ENCODE measurements at regions not wholly inside any gene's neighbourhood (a gene's known extent, or its start where the extent isn't known, plus 50 kb on each side); places are given as distances from the start of the nearest gene placed in this dataset.

GRCh38 chr3:78176869-78177268, 1137.0 kb downstream of the ROBO2 start (continued):
- no peak for TF ChIP-seq NONO (IDR thresholded peaks at IDR 0.05)
- TF ChIP-seq NONO (CRISPR knock-in tag; conservative IDR thresholded peaks at IDR 0.05), result 0 out of 2 replicates have a peak, but pooled peaks have one; percentile 38
- TF ChIP-seq ZKSCAN5 (CRISPR knock-in tag; IDR thresholded peaks at IDR 0.05), result no peak
- peak; percentile 85 for TF ChIP-seq ZMYM4 (CRISPR knock-in tag; IDR thresholded peaks at IDR 0.05)
- TF ChIP-seq CEBPG (CRISPR knock-in tag; IDR thresholded peaks at IDR 0.05), result peak; percentile 96
- peak; percentile 39; the same call in 1 of the 2 replicates for TF ChIP-seq HDAC1 (CRISPR knock-in tag; IDR thresholded peaks at IDR 0.05)
- TF ChIP-seq SOX13 (IDR thresholded peaks at IDR 0.05), result peak; percentile 97
- peak in 1 of 2 experiments; percentile 98; a peak in 2 of 4 replicates for TF ChIP-seq SOX13 (CRISPR knock-in tag; conservative IDR thresholded peaks at IDR 0.05 in 1 of 2, IDR thresholded peaks at IDR 0.05 in 1 of 2)
- TF ChIP-seq ADNP (CRISPR knock-in tag; IDR thresholded peaks at IDR 0.05), result no peak
- no peak for TF ChIP-seq TBL1XR1 (IDR thresholded peaks at IDR 0.05; ENCODE audit: borderline replicate concordance, low read length, partially characterized antibody)
- TF ChIP-seq SALL1 (CRISPR knock-in tag; IDR thresholded peaks at IDR 0.05), result peak; percentile 70; the same call in 1 of the 2 replicates
- peak; percentile 68; the same call in 1 of the 2 replicates for TF ChIP-seq ZNF205 (CRISPR knock-in tag; IDR thresholded peaks at IDR 0.05)
- TF ChIP-seq KAT8 (CRISPR knock-in tag; IDR thresholded peaks at IDR 0.05), result 0 out of 2 replicates have a peak, but pooled peaks have one; percentile 61
- no peak for TF ChIP-seq ZNF543 (CRISPR knock-in tag; IDR thresholded peaks at IDR 0.05)
- TF ChIP-seq ZNF772 (CRISPR knock-in tag; IDR thresholded peaks at IDR 0.05), result no peak
- TF ChIP-seq MAFF (IDR thresholded peaks at IDR 0.05; ENCODE audit: low read depth, low read length), result no peak
- TF ChIP-seq SKI (IDR thresholded peaks at IDR 0.05; ENCODE audit: partially characterized antibody), result no peak
- TF ChIP-seq MEIS2 (CRISPR knock-in tag; IDR thresholded peaks at IDR 0.05), result peak; percentile 75
- peak; percentile 79; the same call in 1 of the 2 replicates for TF ChIP-seq FOXO1 (CRISPR knock-in tag; IDR thresholded peaks at IDR 0.05)
- peak; percentile 65; the same call in 1 of the 2 replicates for TF ChIP-seq HMG20A (CRISPR knock-in tag; IDR thresholded peaks at IDR 0.05; ENCODE audit: borderline replicate concordance)
- TF ChIP-seq ZFP1 (CRISPR knock-in tag; IDR thresholded peaks at IDR 0.05), result 0 out of 2 replicates have a peak, but pooled peaks have one; percentile 57
- no peak for TF ChIP-seq ZNF337 (CRISPR knock-in tag; IDR thresholded peaks at IDR 0.05; ENCODE audit: borderline replicate concordance, low read depth)
- TF ChIP-seq SETDB1 (CRISPR knock-in tag; IDR thresholded peaks at IDR 0.05; ENCODE audit: borderline replicate concordance), result no peak
- no peak for TF ChIP-seq NFYC (CRISPR knock-in tag; IDR thresholded peaks at IDR 0.05)
- TF ChIP-seq ZC3H4 (CRISPR knock-in tag; IDR thresholded peaks at IDR 0.05; ENCODE audit: borderline replicate concordance), result no peak
- TF ChIP-seq RXRB (CRISPR knock-in tag; IDR thresholded peaks at IDR 0.05; ENCODE audit: borderline replicate concordance), result 0 out of 2 replicates have a peak, but pooled peaks have one; percentile 32
- no peak for TF ChIP-seq ZNF598 (CRISPR knock-in tag; IDR thresholded peaks at IDR 0.05; ENCODE audit: borderline replicate concordance)
- TF ChIP-seq, protein P1, sequence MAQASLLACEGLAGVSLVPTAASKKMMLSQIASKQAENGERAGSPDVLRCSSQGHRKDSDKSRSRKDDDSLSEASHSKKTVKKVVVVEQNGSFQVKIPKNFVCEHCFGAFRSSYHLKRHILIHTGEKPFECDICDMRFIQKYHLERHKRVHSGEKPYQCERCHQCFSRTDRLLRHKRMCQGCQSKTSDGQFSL (CRISPR knock-in tag; IDR thresholded peaks at IDR 0.05), result no peak
- no peak for TF ChIP-seq ZNF264 (CRISPR knock-in tag; IDR thresholded peaks at IDR 0.05)
- TF ChIP-seq, protein P2, sequence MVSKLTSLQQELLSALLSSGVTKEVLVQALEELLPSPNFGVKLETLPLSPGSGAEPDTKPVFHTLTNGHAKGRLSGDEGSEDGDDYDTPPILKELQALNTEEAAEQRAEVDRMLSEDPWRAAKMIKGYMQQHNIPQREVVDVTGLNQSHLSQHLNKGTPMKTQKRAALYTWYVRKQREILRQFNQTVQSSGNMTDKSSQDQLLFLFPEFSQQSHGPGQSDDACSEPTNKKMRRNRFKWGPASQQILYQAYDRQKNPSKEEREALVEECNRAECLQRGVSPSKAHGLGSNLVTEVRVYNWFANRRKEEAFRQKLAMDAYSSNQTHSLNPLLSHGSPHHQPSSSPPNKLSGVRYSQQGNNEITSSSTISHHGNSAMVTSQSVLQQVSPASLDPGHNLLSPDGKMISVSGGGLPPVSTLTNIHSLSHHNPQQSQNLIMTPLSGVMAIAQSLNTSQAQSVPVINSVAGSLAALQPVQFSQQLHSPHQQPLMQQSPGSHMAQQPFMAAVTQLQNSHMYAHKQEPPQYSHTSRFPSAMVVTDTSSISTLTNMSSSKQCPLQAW (CRISPR knock-in tag; IDR thresholded peaks at IDR 0.05), result no peak
- no peak for TF ChIP-seq ZNF251 (CRISPR knock-in tag; IDR thresholded peaks at IDR 0.05)
- no peak for TF ChIP-seq ZSCAN22 (CRISPR knock-in tag; IDR thresholded peaks at IDR 0.05)
- TF ChIP-seq CHD2 (IDR thresholded peaks at IDR 0.05; ENCODE audit: low read depth, low read length), result no peak
